GM12878 (cell line): ENCODE measurements at regions not wholly inside any gene's neighbourhood (a gene's known extent, or its start where the extent isn't known, plus 50 kb on each side); places are given as distances from the start of the nearest gene placed in this dataset.

Source experiments
- ATAC-seq: fragments of 200-7000 bp; cut with Tn5 transposase; 3 replicates; pipeline ENCODE4 v1.9.1; 2020; ENCODE audit warnings: mild to moderate bottlenecking, moderate library complexity
- BruUV-seq: library from RNA; stranded (reverse); fragments of 400-500 nt; replicated peaks from 2 replicates; lab custom pipeline; 2021; lab: Mats Ljungman, UMichigan
- CTCF ChIA-PET: fragments of 300-600 bp; sonication (Branson Sonifier 250); formaldehyde crosslinking; extraction: SDS; loops from one replicate; lab custom pipeline; 2021; ENCODE audit warnings: inconsistent platforms; lab: Yijun Ruan, JAX
- POLR2A ChIA-PET: fragments of 350-600 bp; formaldehyde crosslinking; extraction: SDS; loops from one replicate; lab custom pipeline; 2021; ENCODE audit warnings: inconsistent platforms; lab: Charles Lee
- RAD21 ChIA-PET: fragments of 300-600 bp; sonication (Branson Sonifier 250); formaldehyde crosslinking; loops from one replicate; lab custom pipeline; 2023; ENCODE audit warnings: antibody characterized with exemption; ENCODE audit not compliant: unreplicated experiment; lab: Charles Lee
- SMC1A ChIA-PET: fragments of 300-600 bp; sonication (Branson Sonifier 250); formaldehyde crosslinking; loops from one replicate; lab custom pipeline; 2023; ENCODE audit not compliant: unreplicated experiment, uncharacterized antibody; lab: Charles Lee
- DNase-seq: peaks from one replicate; pipeline ENCODE4 v3.0.0-alpha.2; 2011; ENCODE audit warnings: low read depth, low spot score
- FAIRE-seq: peaks from 3 replicates; lab custom pipeline; 2011; peaks lifted over from hg19 to GRCh38; lab: Jason Lieb, UNC
- H2AFZ ChIP-seq: 2 replicates; pipeline ENCODE4 v1.6.0; 2011; ENCODE audit warnings: low read depth, low read length, control low read depth; ENCODE audit not compliant: control insufficient read depth
- H3K27ac ChIP-seq: 2 replicates; pipeline ENCODE4 v1.5.1; 2011; ENCODE audit warnings: control low read depth; ENCODE audit not compliant: control insufficient read depth, insufficient read depth
- H3K27me3 ChIP-seq, 2 experiments: replicated peaks in 1 of 2; 2 replicates each; pipeline versions ENCODE4 v1.6.0 to v1.6.1; 2011; ENCODE audit warnings: low read length in 1 of 2; ENCODE audit not compliant: control insufficient read depth in 2 of 2, insufficient read depth in 2 of 2
- H3K36me3 ChIP-seq, 2 experiments: 2 replicates each; pipeline ENCODE4 v1.5.1; 2011; ENCODE audit warnings: low read length in 1 of 2; ENCODE audit not compliant: control insufficient read depth in 2 of 2, insufficient read depth in 2 of 2
- H3K4me1 ChIP-seq: 2 replicates; pipeline ENCODE4 v1.6.1; 2011; ENCODE audit warnings: mild to moderate bottlenecking, low read length, moderate library complexity, mixed read lengths; ENCODE audit not compliant: control insufficient read depth, insufficient read depth
- H3K4me2 ChIP-seq: 2 replicates; pipeline ENCODE4 v1.6.0; 2011; ENCODE audit warnings: control low read depth; ENCODE audit not compliant: control insufficient read depth, insufficient read depth
- H3K4me3 ChIP-seq: fragments of 200-600 bp; sonication (generic); 2 replicates; pipeline ENCODE4 v1.5.1; 2016
- H3K79me2 ChIP-seq: 2 replicates; pipeline ENCODE4 v1.6.0; 2011; ENCODE audit warnings: low read length; ENCODE audit not compliant: control insufficient read depth, insufficient read depth
- H3K9ac ChIP-seq: 2 replicates; pipeline ENCODE4 v1.8.0; 2011; ENCODE audit warnings: low read length, control low read depth, mixed read lengths; ENCODE audit not compliant: control insufficient read depth, insufficient read depth
- H3K9me3 ChIP-seq: replicated peaks from 3 replicates; pipeline ENCODE4 v1.5.1; 2011; ENCODE audit warnings: mild to moderate bottlenecking, low read length; ENCODE audit not compliant: control insufficient read depth, insufficient read depth
- H4K20me1 ChIP-seq: 2 replicates; pipeline ENCODE4 v1.6.0; 2011; ENCODE audit not compliant: control insufficient read depth, insufficient read depth
- CHD1 ChIP-seq: IDR thresholded peaks from 2 replicates; pipeline ENCODE4 v1.6.1; 2012; ENCODE audit warnings: low read depth, low read length, improper control_type of control experiment
- CHD4 ChIP-seq: fragments of 200-600 bp; sonication (generic); IDR thresholded peaks from 2 replicates; pipeline ENCODE4 v1.6.1; 2016; ENCODE audit warnings: mild to moderate bottlenecking
- EZH2 ChIP-seq: IDR thresholded peaks from 2 replicates; pipeline ENCODE4 v1.6.1; 2012; ENCODE audit warnings: low read depth, mild to moderate bottlenecking, control low read depth, inconsistent platforms, low read length, borderline replicate concordance; ENCODE audit not compliant: control insufficient read depth
- NFYA ChIP-seq: IDR thresholded peaks from 2 replicates; pipeline ENCODE4 v1.6.1; 2011; ENCODE audit warnings: low read depth, mild to moderate bottlenecking, low read length, improper control_type of control experiment, borderline replicate concordance
- SPI1 ChIP-seq: IDR thresholded peaks from 2 replicates; pipeline ENCODE4 v1.6.1; 2011; ENCODE audit warnings: low read depth, mild to moderate bottlenecking, low read length, moderate library complexity, borderline replicate concordance; ENCODE audit not compliant: insufficient read depth
- SRF ChIP-seq, 2 experiments: IDR thresholded peaks; 2 replicates each; pipeline ENCODE4 v1.6.1; 2011; ENCODE audit warnings: low read depth in 2 of 2, low read length in 2 of 2, mild to moderate bottlenecking in 1 of 2, moderate library complexity in 1 of 2
- SUPT20H ChIP-seq: IDR thresholded peaks from 2 replicates; pipeline ENCODE4 v1.6.1; 2011; ENCODE audit warnings: low read depth, mild to moderate bottlenecking, low read length, moderate library complexity, borderline replicate concordance; ENCODE audit not compliant: control insufficient read depth
- TCF12 ChIP-seq: IDR thresholded peaks from 2 replicates; pipeline ENCODE4 v1.6.1; 2011; ENCODE audit warnings: low read depth, mild to moderate bottlenecking, low read length
- TCF7 ChIP-seq: IDR thresholded peaks from 2 replicates; pipeline ENCODE4 v1.6.1; 2014; ENCODE audit warnings: antibody characterized with exemption, borderline replicate concordance
- WRNIP1 ChIP-seq: IDR thresholded peaks from 2 replicates; pipeline ENCODE4 v1.6.1; 2011; ENCODE audit warnings: low read depth, low read length, improper control_type of control experiment, borderline replicate concordance
- ZBED1 ChIP-seq: IDR thresholded peaks from 2 replicates; pipeline ENCODE4 v1.6.1; 2016; ENCODE audit warnings: borderline replicate concordance
- WGBS: methylation state at CpG from one replicate; pipeline ENCODE4 v1.1.6; 2016; ENCODE audit warnings: low lambda C conversion rate; ENCODE audit not compliant: insufficient replicate concordance, insufficient coverage; ENCODE audit errors: missing lambda C conversion rate; 5-methylcytosine and 5-hydroxymethylcytosine counted together
- in situ Hi-C: fragments of 300-500 bp; cut with MboI; formaldehyde crosslinking; loops from 9 replicates; pipeline ENCODE4 v1.14.3; 2018; ENCODE audit warnings: mixed read lengths
- intact Hi-C: fragments of 100-400 bp; cut with micrococcal nuclease; formaldehyde crosslinking; loops from one replicate; pipeline ENCODE4 v1.14.2; 2022; ENCODE audit not compliant: unreplicated experiment
- TF ChIP-seq, protein P1 (sequence below): fragments of 450-650 bp; IDR thresholded peaks from 2 replicates; pipeline ENCODE4 v1.6.1; 2014; ENCODE audit warnings: mild to moderate bottlenecking
- TF ChIP-seq, protein P2 (sequence below): fragments of 450-650 bp; IDR thresholded peaks from 2 replicates; pipeline ENCODE4 v1.6.1; 2017; ENCODE audit warnings: mild to moderate bottlenecking, moderate library complexity
- TF ChIP-seq, protein P3 (sequence below): fragments of 450-650 bp; IDR thresholded peaks from 2 replicates; pipeline ENCODE4 v1.6.1; 2018; ENCODE audit warnings: mild to moderate bottlenecking, low read depth, moderate library complexity; ENCODE audit not compliant: partially characterized antibody

DNA sequence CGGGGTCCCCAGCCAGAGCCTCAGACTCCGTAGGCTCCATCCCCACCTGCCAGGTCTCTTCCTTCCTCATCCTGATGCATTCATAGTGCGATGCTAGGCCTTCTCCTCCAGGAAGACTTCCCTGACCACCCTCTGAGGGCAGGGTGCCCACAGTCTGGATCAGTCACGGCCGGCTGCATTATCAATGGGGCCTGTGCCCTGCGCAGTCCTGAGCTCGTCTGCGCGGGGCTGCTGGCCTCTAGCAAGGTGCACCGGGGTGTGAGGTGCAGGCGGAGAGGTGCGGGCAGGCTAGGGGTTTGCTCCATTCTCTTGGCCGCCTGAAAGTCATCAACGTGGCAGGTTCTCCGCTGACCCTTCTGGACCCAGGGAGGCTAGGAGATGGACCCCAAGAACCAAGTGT lies 56.9 kb upstream of the ACSF3 start:
- in situ Hi-C loops = no loop called here
- Histone ChIP-seq H3K4me1 (peaks cover 30% of the 10 kb centered on the region), H3K4me2 (no peak overlapping the region), H4K20me1 (no peaks in the 10 kb centered on the region)
- no TSS peak for BruUV-seq
- SMC1A ChIA-PET = no interaction called here
- FAIRE-seq = no peak
- TF ChIP-seq TCF7 (no peak), CHD1 (no peak), SRF (IDR thresholded peaks at IDR 0.05; ENCODE audit: low read depth in 2 of 2, low read length in 2 of 2) (no peak), TCF12 (no peak), CHD4 (no peak), SUPT20H (no peak), SPI1 (no peak), NFYA (no peak), WRNIP1 (no peak), ZBED1 (no peak), EZH2 (no peak)
- TF ChIP-seq, protein P1, sequence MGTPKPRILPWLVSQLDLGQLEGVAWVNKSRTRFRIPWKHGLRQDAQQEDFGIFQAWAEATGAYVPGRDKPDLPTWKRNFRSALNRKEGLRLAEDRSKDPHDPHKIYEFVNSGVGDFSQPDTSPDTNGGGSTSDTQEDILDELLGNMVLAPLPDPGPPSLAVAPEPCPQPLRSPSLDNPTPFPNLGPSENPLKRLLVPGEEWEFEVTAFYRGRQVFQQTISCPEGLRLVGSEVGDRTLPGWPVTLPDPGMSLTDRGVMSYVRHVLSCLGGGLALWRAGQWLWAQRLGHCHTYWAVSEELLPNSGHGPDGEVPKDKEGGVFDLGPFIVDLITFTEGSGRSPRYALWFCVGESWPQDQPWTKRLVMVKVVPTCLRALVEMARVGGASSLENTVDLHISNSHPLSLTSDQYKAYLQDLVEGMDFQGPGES = no peak
- TF ChIP-seq, protein P2, sequence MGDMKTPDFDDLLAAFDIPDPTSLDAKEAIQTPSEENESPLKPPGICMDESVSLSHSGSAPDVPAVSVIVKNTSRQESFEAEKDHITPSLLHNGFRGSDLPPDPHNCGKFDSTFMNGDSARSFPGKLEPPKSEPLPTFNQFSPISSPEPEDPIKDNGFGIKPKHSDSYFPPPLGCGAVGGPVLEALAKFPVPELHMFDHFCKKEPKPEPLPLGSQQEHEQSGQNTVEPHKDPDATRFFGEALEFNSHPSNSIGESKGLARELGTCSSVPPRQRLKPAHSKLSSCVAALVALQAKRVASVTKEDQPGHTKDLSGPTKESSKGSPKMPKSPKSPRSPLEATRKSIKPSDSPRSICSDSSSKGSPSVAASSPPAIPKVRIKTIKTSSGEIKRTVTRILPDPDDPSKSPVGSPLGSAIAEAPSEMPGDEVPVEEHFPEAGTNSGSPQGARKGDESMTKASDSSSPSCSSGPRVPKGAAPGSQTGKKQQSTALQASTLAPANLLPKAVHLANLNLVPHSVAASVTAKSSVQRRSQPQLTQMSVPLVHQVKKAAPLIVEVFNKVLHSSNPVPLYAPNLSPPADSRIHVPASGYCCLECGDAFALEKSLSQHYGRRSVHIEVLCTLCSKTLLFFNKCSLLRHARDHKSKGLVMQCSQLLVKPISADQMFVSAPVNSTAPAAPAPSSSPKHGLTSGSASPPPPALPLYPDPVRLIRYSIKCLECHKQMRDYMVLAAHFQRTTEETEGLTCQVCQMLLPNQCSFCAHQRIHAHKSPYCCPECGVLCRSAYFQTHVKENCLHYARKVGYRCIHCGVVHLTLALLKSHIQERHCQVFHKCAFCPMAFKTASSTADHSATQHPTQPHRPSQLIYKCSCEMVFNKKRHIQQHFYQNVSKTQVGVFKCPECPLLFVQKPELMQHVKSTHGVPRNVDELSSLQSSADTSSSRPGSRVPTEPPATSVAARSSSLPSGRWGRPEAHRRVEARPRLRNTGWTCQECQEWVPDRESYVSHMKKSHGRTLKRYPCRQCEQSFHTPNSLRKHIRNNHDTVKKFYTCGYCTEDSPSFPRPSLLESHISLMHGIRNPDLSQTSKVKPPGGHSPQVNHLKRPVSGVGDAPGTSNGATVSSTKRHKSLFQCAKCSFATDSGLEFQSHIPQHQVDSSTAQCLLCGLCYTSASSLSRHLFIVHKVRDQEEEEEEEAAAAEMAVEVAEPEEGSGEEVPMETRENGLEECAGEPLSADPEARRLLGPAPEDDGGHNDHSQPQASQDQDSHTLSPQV = no peak
- TF ChIP-seq, protein P3, sequence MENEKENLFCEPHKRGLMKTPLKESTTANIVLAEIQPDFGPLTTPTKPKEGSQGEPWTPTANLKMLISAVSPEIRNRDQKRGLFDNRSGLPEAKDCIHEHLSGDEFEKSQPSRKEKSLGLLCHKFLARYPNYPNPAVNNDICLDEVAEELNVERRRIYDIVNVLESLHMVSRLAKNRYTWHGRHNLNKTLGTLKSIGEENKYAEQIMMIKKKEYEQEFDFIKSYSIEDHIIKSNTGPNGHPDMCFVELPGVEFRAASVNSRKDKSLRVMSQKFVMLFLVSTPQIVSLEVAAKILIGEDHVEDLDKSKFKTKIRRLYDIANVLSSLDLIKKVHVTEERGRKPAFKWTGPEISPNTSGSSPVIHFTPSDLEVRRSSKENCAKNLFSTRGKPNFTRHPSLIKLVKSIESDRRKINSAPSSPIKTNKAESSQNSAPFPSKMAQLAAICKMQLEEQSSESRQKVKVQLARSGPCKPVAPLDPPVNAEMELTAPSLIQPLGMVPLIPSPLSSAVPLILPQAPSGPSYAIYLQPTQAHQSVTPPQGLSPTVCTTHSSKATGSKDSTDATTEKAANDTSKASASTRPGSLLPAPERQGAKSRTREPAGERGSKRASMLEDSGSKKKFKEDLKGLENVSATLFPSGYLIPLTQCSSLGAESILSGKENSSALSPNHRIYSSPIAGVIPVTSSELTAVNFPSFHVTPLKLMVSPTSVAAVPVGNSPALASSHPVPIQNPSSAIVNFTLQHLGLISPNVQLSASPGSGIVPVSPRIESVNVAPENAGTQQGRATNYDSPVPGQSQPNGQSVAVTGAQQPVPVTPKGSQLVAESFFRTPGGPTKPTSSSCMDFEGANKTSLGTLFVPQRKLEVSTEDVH = no peak
- TF ChIP-seq, all 136 proteins: peak for 0
- no peak overlapping the region for H3K27ac ChIP-seq
- 60% methylated on average over 15 of the region's 15 CpGs for WGBS
- no peaks in the 10 kb centered on the region for H3K79me2 ChIP-seq
- DNase-seq (no peak), ATAC-seq (no peak)
- RAD21 ChIA-PET = no interaction called here
- POLR2A ChIA-PET = no interaction called here
- no peaks in the 10 kb centered on the region for H3K36me3 ChIP-seq
- no peak overlapping the region for H3K9ac ChIP-seq
- no peak overlapping the region for H2AFZ ChIP-seq
- no peaks in the 10 kb centered on the region; a peak in 2 of 4 replicates for H3K27me3 ChIP-seq
- H3K9me3 ChIP-seq = no peaks in the 10 kb centered on the region; the same call in 1 of the 3 replicates
- intact Hi-C loops = no loop called here
- CTCF ChIA-PET = no interaction called here
- no peak overlapping the region for H3K4me3 ChIP-seq
